Natural killer cell (primary cell): ENCODE measurements at regions not wholly inside any gene's neighbourhood (a gene's known extent, or its start where the extent isn't known, plus 50 kb on each side); places are given as distances from the start of the nearest gene placed in this dataset.
"Not testable (repeated sequence)": the region's sequence is repeated elsewhere in the genome, so short reads cannot be mapped to it uniquely, and the experiment has no call there.

Experiments used
- ATAC-seq, 3 donors: fragments of 150-1000 bp in 2 of 3; fragments of 200-7000 bp in 1 of 3; cut with Tn5 transposase; 1 replicate in 1 of 3; 2 replicates in 2 of 3; pipeline ENCODE4 v1.10.0; 2021; ENCODE audit warnings: mild to moderate bottlenecking in 2 of 3, moderate library complexity in 2 of 3
- DNase-seq, 2 donors: peaks; one replicate each; pipeline versions ENCODE4 v3.0.0 to v3.0.0-alpha.2; 2013 to 2021; ENCODE audit warnings: mixed read lengths in 1 of 2
- H3K27ac ChIP-seq: one replicate; pipeline ENCODE4 v1.5.1; 2013; ENCODE audit warnings: mild to moderate bottlenecking, low read length
- H3K27me3 ChIP-seq: one replicate; pipeline ENCODE4 v1.6.1; 2013; ENCODE audit warnings: low read length; ENCODE audit not compliant: control insufficient read depth, insufficient read depth
- H3K36me3 ChIP-seq: one replicate; pipeline ENCODE4 v1.6.1; 2013; ENCODE audit warnings: low read length; ENCODE audit not compliant: control insufficient read depth, insufficient read depth
- H3K4me1 ChIP-seq: one replicate; pipeline ENCODE4 v1.6.1; 2013; ENCODE audit warnings: low read length; ENCODE audit not compliant: control insufficient read depth, insufficient read depth
- H3K4me3 ChIP-seq: one replicate; pipeline ENCODE4 v1.5.1; 2013; ENCODE audit warnings: low read length
- H3K9me3 ChIP-seq: one replicate; pipeline ENCODE4 v1.6.1; 2013; ENCODE audit warnings: low read length; ENCODE audit not compliant: control insufficient read depth, insufficient read depth
- H3K27ac Mint-ChIP-seq, 2 donors: one replicate each; pipeline ENCODE4 v1.8.0; 2022; ENCODE audit warnings: mild to moderate bottlenecking in 2 of 2, mixed read lengths in 2 of 2, moderate library complexity in 1 of 2
- H3K27me3 Mint-ChIP-seq, 2 donors: one replicate each; pipeline ENCODE4 v1.8.0; 2022; ENCODE audit warnings: low read depth in 2 of 2, mixed read lengths in 2 of 2
- H3K36me3 Mint-ChIP-seq: one replicate; pipeline ENCODE4 v1.8.0; 2022; ENCODE audit warnings: mixed read lengths
- H3K4me1 Mint-ChIP-seq, 2 donors: one replicate each; pipeline ENCODE4 v1.8.0; 2022; ENCODE audit warnings: mixed read lengths in 2 of 2
- H3K4me3 Mint-ChIP-seq: one replicate; pipeline ENCODE4 v1.8.0; 2022; ENCODE audit warnings: mild to moderate bottlenecking, moderate library complexity, mixed read lengths
- H3K9me3 Mint-ChIP-seq, 2 donors: one replicate each; pipeline ENCODE4 v1.8.0; 2022; ENCODE audit warnings: mixed read lengths in 2 of 2
- WGBS: methylation state at CpG from one replicate; pipeline ENCODE4 v1.1.7; 2013; ENCODE audit warnings: missing lambda C conversion rate; ENCODE audit not compliant: insufficient coverage; 5-methylcytosine and 5-hydroxymethylcytosine counted together
- intact Hi-C: fragments of 100-400 bp; cut with micrococcal nuclease; formaldehyde crosslinking; loops from one replicate; pipeline ENCODE4 v1.14.2; 2022
- TF ChIP-seq, protein P1 (sequence below): fragments of 200-600 bp; IDR thresholded peaks from one replicate; pipeline ENCODE4 v1.8.0; 2022; ENCODE audit warnings: antibody characterized with exemption

DNA sequence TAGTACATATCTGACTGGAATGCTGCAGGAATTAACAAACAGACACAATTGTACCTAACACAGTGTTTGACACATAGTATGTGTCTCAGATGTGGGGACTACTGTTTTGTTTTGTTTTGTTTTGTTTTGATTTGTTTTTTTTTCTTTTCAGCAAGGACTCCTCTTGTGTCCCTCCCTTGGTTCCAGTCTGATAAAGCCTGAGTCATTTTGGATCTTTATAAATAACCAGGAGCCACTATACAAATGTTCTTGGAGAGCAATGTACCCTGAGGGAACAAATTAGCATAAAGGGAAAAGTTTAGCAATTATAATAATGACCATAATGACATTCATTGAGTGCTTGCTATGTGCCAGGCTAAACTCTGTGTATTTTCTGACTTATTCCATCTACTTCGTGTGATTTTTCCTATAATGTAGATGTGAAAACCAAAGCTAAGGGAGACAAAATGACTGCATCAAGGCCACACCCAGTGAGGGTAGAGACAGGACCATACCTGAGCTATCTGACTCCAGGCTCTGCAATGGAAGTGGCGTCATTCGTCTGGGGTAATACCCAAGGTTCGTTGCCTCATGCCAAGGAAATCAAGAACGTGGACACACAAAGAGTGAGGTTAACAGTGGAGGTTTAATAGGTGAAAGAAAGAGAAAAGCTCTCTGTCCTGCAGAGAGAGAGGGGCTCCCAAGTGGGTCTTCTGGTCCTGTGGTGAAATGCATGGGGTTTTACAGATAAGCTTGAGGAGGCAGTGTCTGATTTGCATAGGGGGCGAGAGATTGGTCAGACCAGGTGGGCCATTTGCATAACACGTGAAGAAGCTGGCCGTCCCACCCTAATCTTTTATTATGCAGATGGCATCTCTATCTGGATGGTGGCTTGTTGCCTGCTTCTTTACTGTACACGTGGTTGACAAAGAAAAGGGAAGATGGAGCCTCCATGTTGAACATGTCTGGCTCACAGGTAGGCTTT, 285.5 kb upstream of the SFSWAP start:
- H3K4me3 Mint-ChIP-seq = no peak overlapping the region
- TF ChIP-seq, protein P1, sequence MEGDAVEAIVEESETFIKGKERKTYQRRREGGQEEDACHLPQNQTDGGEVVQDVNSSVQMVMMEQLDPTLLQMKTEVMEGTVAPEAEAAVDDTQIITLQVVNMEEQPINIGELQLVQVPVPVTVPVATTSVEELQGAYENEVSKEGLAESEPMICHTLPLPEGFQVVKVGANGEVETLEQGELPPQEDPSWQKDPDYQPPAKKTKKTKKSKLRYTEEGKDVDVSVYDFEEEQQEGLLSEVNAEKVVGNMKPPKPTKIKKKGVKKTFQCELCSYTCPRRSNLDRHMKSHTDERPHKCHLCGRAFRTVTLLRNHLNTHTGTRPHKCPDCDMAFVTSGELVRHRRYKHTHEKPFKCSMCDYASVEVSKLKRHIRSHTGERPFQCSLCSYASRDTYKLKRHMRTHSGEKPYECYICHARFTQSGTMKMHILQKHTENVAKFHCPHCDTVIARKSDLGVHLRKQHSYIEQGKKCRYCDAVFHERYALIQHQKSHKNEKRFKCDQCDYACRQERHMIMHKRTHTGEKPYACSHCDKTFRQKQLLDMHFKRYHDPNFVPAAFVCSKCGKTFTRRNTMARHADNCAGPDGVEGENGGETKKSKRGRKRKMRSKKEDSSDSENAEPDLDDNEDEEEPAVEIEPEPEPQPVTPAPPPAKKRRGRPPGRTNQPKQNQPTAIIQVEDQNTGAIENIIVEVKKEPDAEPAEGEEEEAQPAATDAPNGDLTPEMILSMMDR = no peak
- H3K27ac ChIP-seq = no peak overlapping the region
- H3K4me3 ChIP-seq = no peak overlapping the region
- intact Hi-C loops = no loop called here
- DNase-seq (no peak), ATAC-seq (no peak)
- no peak overlapping the region for H3K27ac Mint-ChIP-seq
- H3K9me3 Mint-ChIP-seq = peaks cover 0 to 5% of the 10 kb centered on the region in 2 donors
- H3K36me3 Mint-ChIP-seq = peaks cover 12% of the 10 kb centered on the region
- no peaks in the 10 kb centered on the region for H3K36me3 ChIP-seq
- 82% methylated on average over 9 of the region's 9 CpGs for WGBS
- H3K27me3 Mint-ChIP-seq = peaks cover 11 to 21% of the 10 kb centered on the region in 2 donors
- H3K4me1 ChIP-seq = no peaks in the 10 kb centered on the region
- no peaks in the 10 kb centered on the region for H3K4me1 Mint-ChIP-seq
- no peaks in the 10 kb centered on the region for H3K27me3 ChIP-seq
- no peaks in the 10 kb centered on the region for H3K9me3 ChIP-seq

DNA sequence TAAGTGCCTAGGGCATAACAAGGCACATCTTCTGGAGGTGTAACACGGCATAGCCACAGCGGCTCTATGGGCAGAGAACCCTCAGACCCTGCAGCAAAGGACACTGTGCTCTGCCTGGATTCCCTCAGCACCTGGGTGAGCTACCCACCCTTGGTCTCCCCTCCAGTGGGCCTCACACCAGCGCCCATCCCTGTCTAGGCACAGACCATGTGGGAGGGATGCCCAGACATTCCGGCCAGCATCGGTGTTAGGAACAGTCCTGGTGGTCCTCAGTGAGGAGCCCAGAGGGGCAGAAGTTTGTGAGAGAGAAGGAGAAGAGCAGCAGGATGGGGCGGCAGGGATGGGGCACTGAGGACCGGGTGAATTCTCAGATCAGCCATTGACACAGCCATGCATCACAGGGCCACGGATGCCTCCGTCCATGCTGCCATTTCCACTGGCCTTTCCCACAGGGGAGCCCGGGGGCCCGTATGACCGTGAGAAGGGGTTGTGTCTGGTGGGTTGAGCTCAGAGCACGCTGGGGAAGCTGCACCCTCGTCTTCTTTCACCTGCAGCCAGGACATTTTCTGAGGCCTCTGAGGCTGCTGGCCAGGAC, 282.7 kb upstream of the SFSWAP start:
- no peaks in the 10 kb centered on the region for H3K4me1 ChIP-seq
- H3K27me3 ChIP-seq = no peaks in the 10 kb centered on the region
- DNase-seq (no peak), ATAC-seq (no peak)
- H3K9me3 ChIP-seq = no peaks in the 10 kb centered on the region
- Mint-ChIP-seq H3K4me1 (no peaks in the 10 kb centered on the region), H3K4me3 (no peak overlapping the region), H3K9me3 (peaks cover 0 to 5% of the 10 kb centered on the region in 2 donors), H3K27ac (no peak overlapping the region), H3K27me3 (peaks cover 11 to 18% of the 10 kb centered on the region in 2 donors), H3K36me3 (peaks cover 11% of the 10 kb centered on the region)
- no peak overlapping the region for H3K4me3 ChIP-seq
- no peak overlapping the region for H3K27ac ChIP-seq
- no peaks in the 10 kb centered on the region for H3K36me3 ChIP-seq
- TF ChIP-seq, protein P1 = no peak
- WGBS = 88% methylated on average over 14 of the region's 14 CpGs
- intact Hi-C loops = no loop called here

DNA sequence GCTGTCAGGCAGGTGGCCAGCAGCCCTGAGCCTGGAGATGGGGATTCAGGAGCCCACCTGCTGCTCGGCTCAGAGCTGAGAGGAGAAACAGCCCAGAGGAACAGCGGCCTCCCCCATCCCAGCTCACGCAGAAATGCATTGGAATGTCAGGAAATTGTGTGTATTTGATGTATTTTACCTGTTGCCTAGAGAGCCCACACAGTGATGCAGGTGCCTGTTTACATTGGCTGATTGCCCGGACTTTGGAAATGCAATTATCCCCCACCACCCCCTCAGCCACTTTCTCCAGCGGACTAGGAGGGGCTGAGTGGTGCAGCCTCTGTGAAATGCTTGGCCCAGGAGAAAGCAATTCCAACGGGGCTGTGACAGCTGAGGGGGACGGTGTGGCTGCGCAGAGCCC, 281.7 kb upstream of the SFSWAP start:
- H3K27ac Mint-ChIP-seq, DNase-seq, H3K4me1 ChIP-seq, H3K27ac ChIP-seq, H3K4me3 Mint-ChIP-seq, H3K4me3 ChIP-seq, H3K36me3 ChIP-seq, H3K9me3 Mint-ChIP-seq, H3K9me3 ChIP-seq, ATAC-seq, intact Hi-C loops, H3K36me3 Mint-ChIP-seq, H3K4me1 Mint-ChIP-seq, H3K27me3 ChIP-seq: not testable (repeated sequence)
- WGBS = 33% methylated on average over 2 of the region's 8 CpGs
- peaks cover 8 to 13% of the 10 kb centered on the region in 2 donors for H3K27me3 Mint-ChIP-seq

DNA sequence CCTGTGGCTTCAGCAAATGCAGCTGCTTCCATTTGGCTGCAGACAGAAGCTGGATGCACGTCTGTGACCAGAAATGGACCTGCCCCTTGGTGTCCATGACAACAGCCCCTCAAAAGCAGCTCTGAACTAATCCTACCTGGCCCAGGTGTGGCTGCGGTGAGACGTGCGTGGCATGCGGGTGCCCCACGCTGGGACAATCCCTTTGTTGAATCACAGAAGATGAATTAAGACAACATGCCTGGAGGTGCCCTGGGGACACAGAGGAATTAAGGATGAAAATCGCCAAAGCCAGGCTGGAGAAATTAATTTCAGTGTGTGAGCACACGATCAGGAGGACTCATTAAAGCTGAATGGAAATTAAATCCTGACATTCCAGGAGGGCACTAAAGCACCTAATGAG, 281.2 kb upstream of the SFSWAP start:
- H3K36me3 ChIP-seq, H3K4me3 Mint-ChIP-seq, H3K27ac ChIP-seq, H3K9me3 Mint-ChIP-seq, H3K27me3 ChIP-seq, ATAC-seq, H3K27ac Mint-ChIP-seq, H3K4me1 Mint-ChIP-seq, H3K36me3 Mint-ChIP-seq, H3K4me3 ChIP-seq, intact Hi-C loops, H3K9me3 ChIP-seq, H3K4me1 ChIP-seq, DNase-seq: not testable (repeated sequence)
- WGBS = 81% methylated on average over 8 of the region's 8 CpGs
- peaks cover 8 to 13% of the 10 kb centered on the region in 2 donors for H3K27me3 Mint-ChIP-seq
